Neural progenitor cell (in vitro differentiated cells): ENCODE measurements at regions not wholly inside any gene's neighbourhood (a gene's known extent, or its start where the extent isn't known, plus 50 kb on each side); places are given as distances from the start of the nearest gene placed in this dataset.

Experiments
- DNase-seq: peaks from one replicate; pipeline ENCODE4 v3.0.0-alpha.2; 2016; ENCODE audit warnings: low spot score
- H2AFZ ChIP-seq: fragments of 200-600 bp; sonication (generic); replicated peaks from 2 replicates; pipeline ENCODE4 v1.6.1; 2016; ENCODE audit warnings: antibody characterized with exemption
- H3F3A ChIP-seq: fragments of 200-600 bp; sonication (generic); 2 replicates; pipeline ENCODE4 v1.6.1; 2016; ENCODE audit warnings: antibody characterized with exemption, low read depth
- H3K27ac ChIP-seq: fragments of 200-600 bp; sonication (generic); 2 replicates; pipeline ENCODE4 v1.5.1; 2016; ENCODE audit warnings: mild to moderate bottlenecking
- H3K27me3 ChIP-seq: fragments of 200-600 bp; sonication (generic); 2 replicates; pipeline ENCODE4 v1.6.1; 2016; ENCODE audit warnings: mild to moderate bottlenecking, moderate library complexity
- H3K36me3 ChIP-seq: fragments of 200-600 bp; sonication (generic); 2 replicates; pipeline ENCODE4 v1.5.1; 2016
- H3K4me1 ChIP-seq: fragments of 200-600 bp; sonication (generic); 2 replicates; pipeline ENCODE4 v1.6.1; 2016; ENCODE audit warnings: mixed run types
- H3K4me2 ChIP-seq: fragments of 200-600 bp; sonication (generic); 2 replicates; pipeline ENCODE4 v1.6.1; 2016
- H3K4me3 ChIP-seq: fragments of 200-600 bp; sonication (generic); 2 replicates; pipeline ENCODE4 v1.5.1; 2016
- H3K79me2 ChIP-seq: fragments of 200-600 bp; sonication (generic); 2 replicates; pipeline ENCODE4 v1.6.1; 2016; ENCODE audit warnings: low read depth
- H3K9ac ChIP-seq: fragments of 200-600 bp; sonication (generic); 2 replicates; pipeline ENCODE4 v1.6.1; 2016
- H3K9me3 ChIP-seq: fragments of 200-600 bp; sonication (generic); 2 replicates; pipeline ENCODE4 v1.5.1; 2016; ENCODE audit warnings: low read depth
- H4K20me1 ChIP-seq: fragments of 200-600 bp; sonication (generic); 2 replicates; pipeline ENCODE4 v1.6.1; 2016; ENCODE audit warnings: low read depth
- H3K27ac Mint-ChIP-seq: 3 replicates; pipeline ENCODE4 v1.8.0; 2021; ENCODE audit warnings: mixed read lengths
- H3K27me3 Mint-ChIP-seq: 2 replicates; pipeline ENCODE4 v1.8.0; 2022; ENCODE audit warnings: low read depth, mild to moderate bottlenecking, inconsistent platforms, moderate library complexity, mixed read lengths; ENCODE audit not compliant: insufficient read depth
- H3K36me3 Mint-ChIP-seq: 3 replicates; pipeline ENCODE4 v1.8.0; 2021; ENCODE audit warnings: mixed read lengths
- H3K4me1 Mint-ChIP-seq: 3 replicates; pipeline ENCODE4 v1.8.0; 2021; ENCODE audit warnings: mixed read lengths
- H3K4me3 Mint-ChIP-seq: 3 replicates; pipeline ENCODE4 v1.8.0; 2021; ENCODE audit warnings: mild to moderate bottlenecking, moderate library complexity, mixed read lengths
- H3K9me3 Mint-ChIP-seq: 3 replicates; pipeline ENCODE4 v1.8.0; 2020; ENCODE audit warnings: mixed read lengths
- CTCF ChIP-seq: fragments of 200-600 bp; sonication (generic); IDR thresholded peaks from 2 replicates; pipeline ENCODE4 v1.5.1; 2017; ENCODE audit warnings: antibody characterized with exemption, mild to moderate bottlenecking
- EZH2 ChIP-seq: fragments of 200-600 bp; sonication (generic); IDR thresholded peaks from 2 replicates; pipeline ENCODE4 v1.6.1; 2017; ENCODE audit warnings: antibody characterized with exemption, mild to moderate bottlenecking, moderate library complexity
- EZH2phosphoT487 ChIP-seq: fragments of 200-600 bp; sonication (generic); IDR thresholded peaks from 2 replicates; pipeline ENCODE4 v1.6.1; 2017; ENCODE audit warnings: antibody characterized with exemption

GRCh38 chr10:131686781-131687420, 213.9 kb upstream of the PPP2R2D start:
- Histone ChIP-seq H3F3A (peaks cover 21% of the 10 kb centered on the region), H3K9me3 (no peaks in the 10 kb centered on the region), H2AFZ (no peak overlapping the region), H3K27me3 (no peaks in the 10 kb centered on the region), H3K4me3 (no peak overlapping the region), H3K4me2 (peak overlapping the region; percentile 60), H3K4me1 (peaks cover 24% of the 10 kb centered on the region), H4K20me1 (no peaks in the 10 kb centered on the region), H3K36me3 (no peaks in the 10 kb centered on the region), H3K79me2 (no peaks in the 10 kb centered on the region), H3K27ac (no peak overlapping the region), H3K9ac (no peak overlapping the region)
- Mint-ChIP-seq H3K4me3 (no peak overlapping the region), H3K36me3 (no peaks in the 10 kb centered on the region), H3K27ac (no peak overlapping the region), H3K4me1 (peaks cover 28% of the 10 kb centered on the region), H3K9me3 (no peaks in the 10 kb centered on the region), H3K27me3 (peaks cover 5% of the 10 kb centered on the region)
- peak; percentile 91 for DNase-seq
- TF ChIP-seq EZH2 (no peak), EZH2phosphoT487 (no peak)

GRCh38 chr10:131688304-131688703, 212.5 kb upstream of the PPP2R2D start:
- DNase-seq, result no peak
- Histone ChIP-seq H3K27me3 (no peaks in the 10 kb centered on the region), H3K79me2 (no peaks in the 10 kb centered on the region), H2AFZ (no peak overlapping the region), H3K27ac (no peak overlapping the region), H3K4me1 (peaks cover 24% of the 10 kb centered on the region), H3K36me3 (no peaks in the 10 kb centered on the region), H3K9ac (no peak overlapping the region), H3F3A (peaks cover 21% of the 10 kb centered on the region), H3K9me3 (no peaks in the 10 kb centered on the region), H3K4me3 (no peak overlapping the region), H4K20me1 (no peaks in the 10 kb centered on the region), H3K4me2 (no peak overlapping the region)
- TF ChIP-seq CTCF (no peak), EZH2 (no peak), EZH2phosphoT487 (no peak)
- Mint-ChIP-seq H3K4me3 (no peak overlapping the region), H3K36me3 (no peaks in the 10 kb centered on the region), H3K9me3 (no peaks in the 10 kb centered on the region), H3K27ac (no peak overlapping the region), H3K4me1 (peaks cover 22% of the 10 kb centered on the region), H3K27me3 (peaks cover 5% of the 10 kb centered on the region)

GRCh38 chr10:131689016-131689415, 211.8 kb upstream of the PPP2R2D start:
- no peaks in the 10 kb centered on the region for H3K79me2 ChIP-seq
- H3K36me3 ChIP-seq, result no peaks in the 10 kb centered on the region
- peaks cover 6% of the 10 kb centered on the region for H3K27me3 Mint-ChIP-seq
- no peaks in the 10 kb centered on the region for H3K9me3 Mint-ChIP-seq
- no peak overlapping the region for H2AFZ ChIP-seq
- H3K27ac Mint-ChIP-seq, result no peak overlapping the region
- H3K4me1 Mint-ChIP-seq, result peaks cover 22% of the 10 kb centered on the region
- H3K4me1 ChIP-seq, result peaks cover 24% of the 10 kb centered on the region
- no peaks in the 10 kb centered on the region for H3K9me3 ChIP-seq
- no peaks in the 10 kb centered on the region for H3K27me3 ChIP-seq
- no peak overlapping the region for H3K4me3 Mint-ChIP-seq
- no peak overlapping the region for H3K4me2 ChIP-seq
- no peaks in the 10 kb centered on the region for H4K20me1 ChIP-seq
- no peaks in the 10 kb centered on the region for H3K36me3 Mint-ChIP-seq
- H3K27ac ChIP-seq, result no peak overlapping the region
- H3F3A ChIP-seq, result peaks cover 21% of the 10 kb centered on the region
- no peak overlapping the region for H3K4me3 ChIP-seq
- no peak overlapping the region for H3K9ac ChIP-seq
- TF ChIP-seq EZH2 (no peak), CTCF (peak; percentile 45), EZH2phosphoT487 (no peak)
- DNase-seq, result peak; percentile 51

GRCh38 chr10:131689486-131689885, 211.3 kb upstream of the PPP2R2D start:
- Mint-ChIP-seq H3K27me3 (peaks cover 7% of the 10 kb centered on the region), H3K4me1 (peaks cover 20% of the 10 kb centered on the region), H3K4me3 (no peak overlapping the region), H3K36me3 (no peaks in the 10 kb centered on the region), H3K9me3 (no peaks in the 10 kb centered on the region), H3K27ac (peak overlapping the region; percentile 17)
- TF ChIP-seq CTCF, result no peak
- no peak for TF ChIP-seq EZH2phosphoT487
- no peak for TF ChIP-seq EZH2
- Histone ChIP-seq H3K27me3 (no peaks in the 10 kb centered on the region), H3K27ac (no peak overlapping the region), H3K9me3 (no peaks in the 10 kb centered on the region), H3K9ac (no peak overlapping the region), H3F3A (peaks cover 21% of the 10 kb centered on the region), H3K79me2 (no peaks in the 10 kb centered on the region), H3K4me2 (no peak overlapping the region), H3K4me3 (no peak overlapping the region), H3K4me1 (peaks cover 24% of the 10 kb centered on the region), H4K20me1 (no peaks in the 10 kb centered on the region), H2AFZ (no peak overlapping the region), H3K36me3 (no peaks in the 10 kb centered on the region)
- no peak for DNase-seq
